Adrenal gland (tissue), 9 donors: ENCODE measurements at regions not wholly inside any gene's neighbourhood (a gene's known extent, or its start where the extent isn't known, plus 50 kb on each side); places are given as distances from the start of the nearest gene placed in this dataset.

Source experiments
- DNase-seq, 7 donors: peaks; one replicate each; pipeline ENCODE4 v3.0.0-alpha.2; 2019 to 2020
- H3K27ac ChIP-seq, 5 donors: fragments of 200-600 bp; sonication (generic) in 4 of 5; 1 replicate in 3 of 5; 2 replicates in 2 of 5; pipeline versions ENCODE4 v1.5.1 to v1.8.0; 2016 to 2020; ENCODE audit warnings: mild to moderate bottlenecking in 1 of 5
- H3K27me3 ChIP-seq: fragments of 200-600 bp; 2 replicates; pipeline ENCODE4 v1.8.0; 2021
- H3K36me3 ChIP-seq, 2 donors: fragments of 200-600 bp; replicated peaks in 1 of 2; 1 replicate in 1 of 2; 2 replicates in 1 of 2; pipeline versions ENCODE4 v1.5.1 to v1.8.0; 2018 to 2022
- H3K4me1 ChIP-seq, 2 donors: fragments of 200-600 bp; replicated peaks in 1 of 2; 1 replicate in 1 of 2; 2 replicates in 1 of 2; pipeline versions ENCODE4 v1.5.1 to v1.8.0; 2018 to 2021
- H3K4me3 ChIP-seq, 4 donors: fragments of 200-600 bp; sonication (generic) in 3 of 4; one replicate each; pipeline ENCODE4 v1.5.1; 2016 to 2018
- H3K9me3 ChIP-seq, 3 donors: fragments of 200-600 bp; sonication (generic) in 1 of 3; replicated peaks in 1 of 3; 1 replicate in 2 of 3; 2 replicates in 1 of 3; pipeline versions ENCODE4 v1.5.1 to v1.8.0; 2016 to 2021
- CTCF ChIP-seq, 6 experiments: fragments of 450-650 bp in 4 of 6; fragments of 200-600 bp in 2 of 6; sonication (generic) in 1 of 6; IDR thresholded peaks; 1 replicate in 5 of 6; 2 replicates in 1 of 6; pipeline versions ENCODE4 v1.5.1 to v1.8.0; 2016 to 2021; ENCODE audit warnings: antibody characterized with exemption in 6 of 6, mild to moderate bottlenecking in 2 of 6, moderate library complexity in 1 of 6
- POLR2A ChIP-seq, 2 donors: fragments of 450-650 bp; IDR thresholded peaks; one replicate each; pipeline ENCODE4 v1.6.1; 2017; ENCODE audit warnings: antibody characterized with exemption in 2 of 2, mild to moderate bottlenecking in 2 of 2, moderate library complexity in 1 of 2
- WGBS, 4 donors: extraction: QIAGEN DNeasy Blood & Tissue Kit in 2 of 4; methylation state at CpG; one replicate each; pipeline versions ENCODE4 v1.1.5 to v1.1.7; 2013 to 2017; 5-methylcytosine and 5-hydroxymethylcytosine counted together
- intact Hi-C, 2 donors: fragments of 100-400 bp; cut with DNase I; formaldehyde crosslinking; loops; one replicate each; pipeline versions ENCODE4 v1.14.1 to v1.15.0; 2022 to 2023
- donor health status: healthy with polysubstance abuse.
- donor health status: Bipolar disorder and iron deficiency.
- donor health status: DM: yes; HTN: yes; CAD: no.
- donor health status: DM: no; HTN: no; CAD: no.
- donor health status: DM: no; HTN: no; CAD: no.

- intact Hi-C loops, result no loop called here
- TF ChIP-seq POLR2A (IDR thresholded peaks at IDR 0.05), result no peak
- no peak for TF ChIP-seq CTCF (IDR thresholded peaks at IDR 0.05)
- no peaks in the 10 kb centered on the region for H3K36me3 ChIP-seq
These were observed 226.6 kb upstream of the USP9Y start for GRCh38 chrY:12474472-12474871.

GRCh38 chrY:12479382-12479781 lies 221.6 kb upstream of the USP9Y start:
- 19 to 31% methylated on average over 5 to 8 of the region's 8 CpGs; no CpG with 5 or more reads in 2 of the 4 donors for WGBS, 4 donors
- intact Hi-C loops, result no loop called here
- Histone ChIP-seq H3K27me3 (no peaks in the 10 kb centered on the region), H3K4me1 (no peaks in the 10 kb centered on the region), H3K4me3 (no peak overlapping the region), H3K27ac (no peak overlapping the region), H3K36me3 (no peaks in the 10 kb centered on the region), H3K9me3 (no peaks in the 10 kb centered on the region)
- DNase-seq, result peak in 2 of 7 donors; percentile 38 to 64
- peak in 1 of 6 experiments; percentile 16 for TF ChIP-seq CTCF (IDR thresholded peaks at IDR 0.05)
- no peak for TF ChIP-seq POLR2A (IDR thresholded peaks at IDR 0.05)

More at GRCh38 chrY:12474472-12474871, 226.6 kb upstream of the USP9Y start:
- Histone ChIP-seq H3K9me3 (no peaks in the 10 kb centered on the region), H3K4me3 (no peak overlapping the region), H3K27me3 (no peaks in the 10 kb centered on the region), H3K4me1 (no peaks in the 10 kb centered on the region), H3K27ac (no peak overlapping the region)
- DNase-seq, result no peak

GRCh38 chrY:12483394-12483793 lies 217.6 kb upstream of the USP9Y start:
- no peak for DNase-seq
- intact Hi-C loops, result no loop called here
- TF ChIP-seq POLR2A (IDR thresholded peaks at IDR 0.05), result no peak
- no peak for TF ChIP-seq CTCF (IDR thresholded peaks at IDR 0.05)
- no peaks in the 10 kb centered on the region for H3K9me3 ChIP-seq
- 65 to 67% methylated on average over 3 of the region's 3 CpGs; no CpG with 5 or more reads in 2 of the 4 donors for WGBS, 4 donors
- H3K4me1 ChIP-seq, result no peaks in the 10 kb centered on the region
- no peak overlapping the region for H3K27ac ChIP-seq
- H3K36me3 ChIP-seq, result no peaks in the 10 kb centered on the region
- no peaks in the 10 kb centered on the region for H3K27me3 ChIP-seq
- no peak overlapping the region for H3K4me3 ChIP-seq

- H3K27me3 ChIP-seq, result no peaks in the 10 kb centered on the region
- H3K4me1 ChIP-seq, result no peaks in the 10 kb centered on the region
- no peak for TF ChIP-seq POLR2A (IDR thresholded peaks at IDR 0.05)
- TF ChIP-seq CTCF (IDR thresholded peaks at IDR 0.05), result no peak
- no peak overlapping the region for H3K27ac ChIP-seq
- no peaks in the 10 kb centered on the region for H3K36me3 ChIP-seq
- H3K4me3 ChIP-seq, result no peak overlapping the region
- no peaks in the 10 kb centered on the region for H3K9me3 ChIP-seq
- intact Hi-C loops, result no loop called here
- WGBS, 4 donors, result 59 to 63% methylated on average over 5 to 13 of the region's 13 CpGs; no CpG with 5 or more reads in 2 of the 4 donors
- no peak for DNase-seq
These were observed 210.3 kb upstream of the USP9Y start for GRCh38 chrY:12490558-12491209.
